ENCODE measurements at regions not wholly inside any gene's neighbourhood (a gene's known extent, or its start where the extent isn't known, plus 50 kb on each side); places are given as distances from the start of the nearest gene placed in this dataset.

GRCh38 chr3:34571714-34572113 is 773.3 kb downstream of the PDCD6IP start:
- ChIA-PET POLR2A (no interaction called here), CTCF (no interaction called here)
- intact Hi-C loops (cut with micrococcal nuclease) = no loop called here
- H3K4me2 ChIP-seq (ENCODE audit: insufficient read depth, low read length) = no peak overlapping the region
- no peak overlapping the region for H3K4me3 ChIP-seq (replicated peaks in 1 of 3; ENCODE audit: insufficient read depth in 1 of 3, low read depth in 1 of 3, low read length in 3 of 3)
- no peaks in the 10 kb centered on the region for H3K36me3 ChIP-seq (ENCODE audit: control insufficient read depth in 2 of 2, extremely low read depth in 1 of 2, insufficient read depth in 2 of 2, low read length in 2 of 2)
- H3K9ac ChIP-seq (replicated peaks; ENCODE audit: extremely low read depth, insufficient read depth, low read length) = no peak overlapping the region
- dilution Hi-C loops (cut with MboI; ENCODE audit: extremely low pct_ligation_motif_present, low sequenced_read_pairs) = no loop called here
- no peak overlapping the region for H3K27ac ChIP-seq (ENCODE audit: insufficient read depth, low read depth, low read length)
- TF ChIP-seq EZH2 (IDR thresholded peaks at IDR 0.05; ENCODE audit: borderline replicate concordance, low read depth, low read length, severe bottlenecking) (no peak), MYC (IDR thresholded peaks at IDR 0.05; ENCODE audit: low read depth, low read length) (no peak), GATA2 (IDR thresholded peaks at IDR 0.05; ENCODE audit: insufficient read depth, insufficient read length, low read depth, low read length) (no peak), POLR2A (IDR thresholded peaks at IDR 0.05; ENCODE audit: low read depth, low read length) (no peak), CTCF (IDR thresholded peaks at IDR 0.05; ENCODE audit: extremely low read depth in 1 of 2, insufficient read depth in 1 of 2, low read depth in 1 of 2, low read length in 2 of 2) (no peak), POLR2AphosphoS5 (IDR thresholded peaks at IDR 0.05; ENCODE audit: insufficient read depth, low read depth, low read length) (no peak), JUN (IDR thresholded peaks at IDR 0.05; ENCODE audit: borderline replicate concordance, insufficient read depth, insufficient read length, low read depth) (no peak), FOS (IDR thresholded peaks at IDR 0.05; ENCODE audit: borderline replicate concordance, insufficient read depth, low read length) (no peak)
- TF ChIP-seq, protein P1, sequence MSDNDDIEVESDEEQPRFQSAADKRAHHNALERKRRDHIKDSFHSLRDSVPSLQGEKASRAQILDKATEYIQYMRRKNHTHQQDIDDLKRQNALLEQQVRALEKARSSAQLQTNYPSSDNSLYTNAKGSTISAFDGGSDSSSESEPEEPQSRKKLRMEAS (IDR thresholded peaks at IDR 0.05; ENCODE audit: insufficient read depth, insufficient read length) = no peak
- no peak overlapping the region for H2AFZ ChIP-seq (ENCODE audit: low read depth, low read length)
- H3K9me3 ChIP-seq (replicated peaks; ENCODE audit: control insufficient read depth, insufficient read depth, low read length) = no peaks in the 10 kb centered on the region
- no peaks in the 10 kb centered on the region for H3K4me1 ChIP-seq (ENCODE audit: control insufficient read depth, extremely low read depth, insufficient read depth, low read length)
- no peaks in the 10 kb centered on the region for H4K20me1 ChIP-seq (replicated peaks; ENCODE audit: control insufficient read depth, extremely low read depth, insufficient read depth, low read length)
- DNase-seq (ENCODE audit: low read depth, low spot score) (no peak), FAIRE-seq (no peak)
- no peaks in the 10 kb centered on the region for H3K9me1 ChIP-seq (replicated peaks; ENCODE audit: control insufficient read depth, extremely low read depth, insufficient read depth, low read length)
- H3K27me3 ChIP-seq (ENCODE audit: control insufficient read depth in 2 of 2, insufficient read depth in 2 of 2, low read length in 2 of 2) = no peaks in the 10 kb centered on the region
- BruUV-seq (replicated peaks) = no TSS peak
- no peaks in the 10 kb centered on the region for H3K79me2 ChIP-seq (ENCODE audit: control insufficient read depth, insufficient read depth, low read length)

Measured in endothelial cell of umbilical vein (primary cell).